ENCODE measurements at regions not wholly inside any gene's neighbourhood (a gene's known extent, or its start where the extent isn't known, plus 50 kb on each side); places are given as distances from the start of the nearest gene placed in this dataset.
"Not testable (repeated sequence)": the region's sequence is repeated elsewhere in the genome, so short reads cannot be mapped to it uniquely, and the experiment has no call there.

DNA sequence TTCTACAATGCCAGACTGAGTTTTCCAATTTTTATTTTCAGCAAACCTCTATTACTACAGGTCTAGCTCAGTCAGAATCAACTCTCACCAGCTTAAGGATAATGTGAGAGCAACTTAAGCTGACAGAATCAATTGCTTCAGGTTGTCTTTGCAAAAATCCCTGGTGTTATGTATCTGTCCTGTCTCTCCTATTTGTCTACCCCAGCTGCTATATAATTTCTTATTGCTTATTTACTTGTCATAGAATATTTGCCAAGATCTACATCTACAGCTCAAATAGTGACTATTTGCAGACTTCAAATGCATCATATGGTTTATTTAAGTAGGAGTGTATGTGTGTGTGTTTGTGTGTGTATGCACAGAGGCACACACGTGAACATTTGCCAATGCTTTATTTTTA, 54.1 kb downstream of the FOXG1 start:
- TF ChIP-seq GATA1 (IDR thresholded peaks at IDR 0.05; ENCODE audit: low read depth, low read length) (no peak), POLR2A (IDR thresholded peaks at IDR 0.05; ENCODE audit: low read length) (no peak)
- DNase-seq, result no peak

GRCh38 chr14:28821993-28822392, 55.4 kb downstream of the FOXG1 start:
- DNase-seq, result no peak
- no peak for TF ChIP-seq POLR2A (IDR thresholded peaks at IDR 0.05; ENCODE audit: low read length)
- TF ChIP-seq GATA1 (IDR thresholded peaks at IDR 0.05; ENCODE audit: low read depth, low read length), result no peak

GRCh38 chr14:28823245-28823644, 56.7 kb downstream of the FOXG1 start:
- no peak for DNase-seq
- no peak for TF ChIP-seq GATA1 (IDR thresholded peaks at IDR 0.05; ENCODE audit: low read depth, low read length)
- no peak for TF ChIP-seq POLR2A (IDR thresholded peaks at IDR 0.05; ENCODE audit: low read length)

DNA sequence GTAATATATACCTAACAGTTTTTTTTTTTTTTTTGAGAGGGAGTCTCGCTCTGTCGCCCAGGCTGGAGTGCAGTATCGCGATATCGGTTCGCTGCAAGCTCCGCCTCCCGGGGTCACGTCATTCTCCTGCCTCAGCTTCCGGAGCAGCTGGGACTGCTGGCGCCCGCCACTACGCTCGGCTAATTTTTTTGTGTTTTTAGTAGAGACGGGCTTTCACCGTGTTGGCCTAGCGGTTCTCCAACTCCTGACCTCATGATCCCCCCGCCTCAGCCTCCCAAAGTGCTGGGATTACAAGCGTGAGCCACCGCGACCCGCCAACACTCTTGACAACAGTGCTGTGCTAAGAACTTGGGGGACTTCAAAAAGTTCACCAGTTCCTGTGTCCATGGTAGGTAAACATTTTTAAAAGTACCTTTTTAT, 63.5 kb downstream of the FOXG1 start:
- TF ChIP-seq POLR2A (IDR thresholded peaks at IDR 0.05; ENCODE audit: low read length) (no peak), GATA1 (IDR thresholded peaks at IDR 0.05; ENCODE audit: low read depth, low read length) (no peak)
- no peak for DNase-seq

DNA sequence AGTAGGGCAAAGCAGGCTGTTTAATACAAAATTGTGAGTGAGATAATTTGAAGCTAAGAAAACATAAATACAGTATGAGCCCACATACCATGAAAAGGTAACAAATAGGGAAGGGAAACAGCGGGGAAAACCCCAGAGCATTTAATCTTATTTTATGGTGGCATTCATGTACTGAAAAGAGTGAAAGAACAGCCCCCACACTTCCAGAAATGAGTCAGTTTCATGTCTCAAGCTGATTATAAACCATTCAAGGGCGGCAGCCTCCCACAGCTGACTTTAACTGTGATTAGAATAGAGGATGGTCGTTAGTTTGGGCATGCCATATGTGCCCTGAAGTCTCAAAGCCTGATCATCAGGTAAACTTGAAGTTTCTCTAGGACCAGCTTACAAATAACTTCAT, 64.5 kb downstream of the FOXG1 start:
- DNase-seq, result no peak
- TF ChIP-seq GATA1 (IDR thresholded peaks at IDR 0.05; ENCODE audit: low read depth, low read length) (no peak), POLR2A (IDR thresholded peaks at IDR 0.05; ENCODE audit: low read length) (no peak)

GRCh38 chr14:28842569-28842968, 76.0 kb downstream of the FOXG1 start:
- not testable (repeated sequence) for DNase-seq

GRCh38 chr14:28867571-28867970, 101.0 kb downstream of the FOXG1 start:
- TF ChIP-seq POLR2A (IDR thresholded peaks at IDR 0.05; ENCODE audit: low read length) (no peak), GATA1 (IDR thresholded peaks at IDR 0.05; ENCODE audit: low read depth, low read length) (no peak)
- no peak for DNase-seq

GRCh38 chr14:28870033-28870564, 103.5 kb downstream of the FOXG1 start:
- TF ChIP-seq GATA1 (IDR thresholded peaks at IDR 0.05; ENCODE audit: low read depth, low read length) (no peak), POLR2A (IDR thresholded peaks at IDR 0.05; ENCODE audit: low read length) (no peak)
- DNase-seq, result no peak

DNA sequence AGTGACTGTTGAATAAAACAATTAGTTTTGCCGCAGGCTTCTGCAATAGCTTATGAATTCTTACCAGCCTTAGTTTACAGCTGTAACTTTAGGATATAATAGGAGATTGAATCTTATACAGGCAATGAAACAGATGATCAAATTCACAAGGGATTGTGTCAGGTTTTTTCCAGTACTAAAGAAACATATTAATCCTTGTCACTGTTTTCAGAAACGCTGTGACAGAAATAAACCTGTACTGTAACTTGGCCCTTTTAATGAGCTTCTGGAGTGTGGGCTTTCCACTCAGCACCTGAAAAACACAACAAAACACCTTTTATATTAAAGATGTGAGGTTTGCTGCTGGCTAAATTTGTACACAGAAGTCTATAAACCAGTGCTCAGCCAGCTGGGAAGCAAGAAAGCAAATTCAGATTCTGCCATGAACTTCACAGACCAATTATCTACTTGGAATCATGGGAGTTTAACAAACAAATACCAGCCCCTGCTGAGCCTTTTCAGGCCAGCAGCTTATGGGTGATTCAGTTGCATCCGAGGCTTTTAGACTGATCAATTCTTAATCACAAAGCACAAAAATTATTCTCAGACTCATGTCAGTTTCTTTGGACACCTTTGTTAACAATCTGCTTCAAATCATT, 109.5 kb downstream of the FOXG1 start:
- TF ChIP-seq GATA1 (IDR thresholded peaks at IDR 0.05; ENCODE audit: low read depth, low read length) (no peak), POLR2A (IDR thresholded peaks at IDR 0.05; ENCODE audit: low read length) (no peak)

GRCh38 chr14:28876572-28876945, 110.0 kb downstream of the FOXG1 start:
- DNase-seq, result no peak
- TF ChIP-seq POLR2A (IDR thresholded peaks at IDR 0.05; ENCODE audit: low read length) (no peak), GATA1 (IDR thresholded peaks at IDR 0.05; ENCODE audit: low read depth, low read length) (no peak)

More for the DNA sequence above, 109.5 kb downstream of the FOXG1 start:
- no peak for DNase-seq

DNA sequence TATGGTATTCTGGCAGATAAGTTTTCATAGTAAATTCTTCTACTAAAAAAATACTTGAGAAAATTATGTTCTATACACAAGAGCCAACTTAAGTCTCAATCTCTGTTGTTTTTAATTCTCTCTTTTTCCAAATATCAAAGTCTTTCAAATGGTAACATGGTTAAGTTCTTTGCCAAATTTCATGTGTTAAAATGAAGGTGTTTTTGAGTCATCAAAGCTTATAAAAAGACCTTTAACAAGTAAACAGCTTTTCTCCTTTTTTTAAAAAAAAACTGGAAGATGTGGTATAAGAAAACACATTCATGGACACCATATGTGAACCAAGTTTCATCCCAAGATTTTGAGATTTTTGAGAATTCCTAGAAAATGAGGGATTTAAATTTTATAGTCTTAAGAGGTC, 111.3 kb downstream of the FOXG1 start:
- no peak for DNase-seq
- TF ChIP-seq GATA1 (IDR thresholded peaks at IDR 0.05; ENCODE audit: low read depth, low read length), result no peak
- TF ChIP-seq POLR2A (IDR thresholded peaks at IDR 0.05; ENCODE audit: low read length), result no peak

DNA sequence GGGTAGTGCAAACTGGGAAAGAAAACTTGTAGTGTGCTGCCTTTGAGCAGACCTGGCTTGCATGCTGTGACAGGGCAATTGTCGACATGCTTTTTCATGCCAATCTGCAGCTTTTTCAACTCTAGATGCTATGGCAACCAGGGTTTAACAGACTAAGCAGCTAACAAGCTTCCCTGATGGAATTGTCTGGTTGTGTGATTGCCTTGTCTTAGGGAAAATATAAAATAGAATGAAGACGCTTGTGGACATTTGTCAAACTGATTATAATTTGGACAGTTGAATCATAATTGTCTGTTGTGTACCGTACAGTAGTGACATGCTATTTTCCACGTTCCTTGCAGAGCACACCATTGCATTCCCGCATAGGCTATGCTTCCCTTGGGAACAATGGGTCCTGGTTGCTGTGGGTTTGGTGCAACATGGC, 113.0 kb downstream of the FOXG1 start:
- TF ChIP-seq POLR2A (IDR thresholded peaks at IDR 0.05; ENCODE audit: low read length), result no peak
- no peak for TF ChIP-seq GATA1 (IDR thresholded peaks at IDR 0.05; ENCODE audit: low read depth, low read length)
- no peak for DNase-seq

GRCh38 chr14:28886940-28887339, 120.4 kb downstream of the FOXG1 start:
- DNase-seq, result no peak
- TF ChIP-seq GATA1 (IDR thresholded peaks at IDR 0.05; ENCODE audit: low read depth, low read length) (no peak), POLR2A (IDR thresholded peaks at IDR 0.05; ENCODE audit: low read length) (no peak)

DNA sequence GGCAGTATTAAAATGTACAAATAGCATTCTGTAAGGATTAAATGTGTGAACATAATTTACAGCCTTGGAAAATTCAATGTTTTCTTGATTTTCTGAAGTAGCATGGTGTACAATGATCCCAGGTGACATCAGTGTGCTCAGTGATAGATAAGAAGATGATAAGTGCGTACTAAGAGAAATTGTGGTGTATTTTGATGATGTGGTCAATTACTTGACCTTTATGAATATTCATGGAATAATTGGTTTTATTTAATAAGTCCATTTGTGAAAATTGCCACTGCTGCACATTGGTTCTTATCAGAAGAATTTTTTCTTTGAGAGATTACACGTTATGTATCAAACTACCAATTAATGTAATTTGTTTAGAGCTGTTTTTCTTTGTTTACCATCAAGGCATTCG, 128.8 kb downstream of the FOXG1 start:
- no peak for DNase-seq
- TF ChIP-seq GATA1 (IDR thresholded peaks at IDR 0.05; ENCODE audit: low read depth, low read length) (no peak), POLR2A (IDR thresholded peaks at IDR 0.05; ENCODE audit: low read length) (no peak)

GRCh38 chr14:28896337-28896736, 129.8 kb downstream of the FOXG1 start:
- no peak for TF ChIP-seq POLR2A (IDR thresholded peaks at IDR 0.05; ENCODE audit: low read length)
- TF ChIP-seq GATA1 (IDR thresholded peaks at IDR 0.05; ENCODE audit: low read depth, low read length), result no peak
- no peak for DNase-seq
